ENCODE measurements at regions not wholly inside any gene's neighbourhood (a gene's known extent, or its start where the extent isn't known, plus 50 kb on each side); places are given as distances from the start of the nearest gene placed in this dataset.
"Not testable (repeated sequence)": the region's sequence is repeated elsewhere in the genome, so short reads cannot be mapped to it uniquely, and the experiment has no call there.

DNA sequence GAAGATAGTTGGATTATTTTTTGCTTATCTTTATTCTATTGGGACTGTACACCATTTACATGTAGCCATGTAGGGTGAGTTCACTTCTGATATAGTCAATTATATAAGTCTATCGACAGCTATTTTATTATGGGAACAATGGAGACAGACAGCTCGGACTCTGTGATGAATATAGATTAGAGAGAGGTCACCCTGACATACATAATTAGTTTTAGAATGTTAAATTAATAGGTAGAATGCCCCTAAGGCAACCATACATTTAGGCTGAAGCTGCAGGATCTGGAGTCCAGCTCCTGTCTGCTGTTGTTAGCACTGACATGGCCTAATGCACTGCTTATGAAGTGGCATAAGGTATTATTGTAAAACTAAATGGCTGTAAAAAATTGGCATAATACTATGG is 700.8 kb downstream of the MAT2B start:
- no peak for DNase-seq (ENCODE audit: low spot score)

GRCh38 chr5:164207646-164208045 is 702.2 kb downstream of the MAT2B start:
- DNase-seq (ENCODE audit: low spot score): no peak

DNA sequence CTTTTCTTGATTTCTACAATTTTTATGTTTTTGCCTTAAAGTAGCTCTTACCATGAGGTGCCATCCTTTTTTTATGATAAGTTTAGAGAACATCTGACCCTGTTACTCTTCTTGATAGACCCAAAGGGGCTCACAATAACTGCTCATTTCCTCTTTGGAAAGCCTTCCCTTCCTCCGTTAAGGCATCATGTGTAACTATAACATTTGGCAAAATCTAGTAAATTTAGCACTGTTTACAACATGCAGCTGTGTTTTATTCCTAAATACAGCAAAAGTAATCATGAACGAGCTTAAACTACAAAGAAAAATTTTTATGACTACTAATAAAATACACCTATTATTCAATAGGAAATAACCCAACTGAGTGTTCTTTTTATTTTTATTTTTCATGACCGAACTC is 705.1 kb downstream of the MAT2B start:
- no peak for DNase-seq (ENCODE audit: low spot score)

DNA sequence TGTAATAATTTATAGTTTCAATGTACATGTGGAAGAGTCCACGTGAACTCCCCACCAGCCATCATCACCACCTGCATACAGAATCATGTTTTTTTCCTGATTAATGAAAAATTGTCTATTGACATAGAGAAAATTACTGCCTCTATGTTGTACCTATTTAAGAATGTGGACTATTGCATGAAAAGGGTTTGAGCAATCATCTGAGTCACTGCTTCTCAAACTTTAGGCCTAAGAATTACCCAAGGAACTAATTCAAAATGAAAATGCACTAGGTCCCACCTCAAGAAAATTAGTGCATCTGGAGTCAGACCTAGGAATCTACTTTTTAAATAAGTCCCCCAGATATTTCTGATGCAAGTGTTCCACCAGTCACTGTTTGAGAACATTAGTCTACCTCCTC is 709.3 kb downstream of the MAT2B start:
- no peak for DNase-seq (ENCODE audit: low spot score)

- DNase-seq (ENCODE audit: low spot score): no peak
Observed at GRCh38 chr5:164217464-164217863, 712.0 kb downstream of the MAT2B start.

- DNase-seq (ENCODE audit: low spot score): no peak
Observed at GRCh38 chr5:164220522-164220921, 715.1 kb downstream of the MAT2B start.

DNA sequence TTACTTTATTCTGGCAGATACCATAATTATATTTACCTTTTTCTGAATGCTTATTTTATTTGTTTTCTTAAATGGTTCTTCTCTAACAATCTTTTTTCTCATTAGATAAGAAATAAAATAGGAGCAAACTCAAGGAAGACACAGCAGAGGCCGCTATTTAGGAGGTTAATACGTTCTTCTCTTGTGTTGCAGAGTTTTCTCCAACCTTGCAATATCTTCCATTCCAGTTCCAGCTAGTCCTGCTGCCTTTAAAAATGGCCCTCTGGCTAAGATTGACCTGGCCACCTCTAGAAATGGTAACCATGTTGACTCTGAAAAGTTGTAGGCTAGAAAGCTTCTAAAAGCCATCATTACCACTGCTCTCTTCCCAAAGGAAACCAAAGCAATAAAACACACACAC is 718.8 kb downstream of the MAT2B start:
- no peak for DNase-seq (ENCODE audit: low spot score)

DNA sequence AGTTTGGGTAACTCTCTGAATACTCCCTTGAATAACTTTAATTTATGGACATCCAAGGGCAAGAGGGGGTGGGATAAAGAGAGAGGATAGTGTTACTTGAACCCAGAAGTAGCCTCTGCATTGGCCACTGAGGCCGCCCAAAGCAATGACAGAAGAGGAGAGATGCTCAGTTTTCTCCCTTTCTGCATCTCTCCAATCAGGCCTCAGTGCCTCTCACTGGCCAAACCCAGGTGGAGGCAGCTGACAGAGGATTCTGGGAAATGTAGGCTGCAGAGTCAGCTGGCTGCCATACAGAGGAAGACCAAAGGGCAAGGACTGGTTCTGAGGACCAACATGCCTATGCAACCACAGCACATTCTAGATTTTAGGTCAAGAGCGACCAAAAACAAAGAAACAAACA is 719.4 kb downstream of the MAT2B start:
- no peak for DNase-seq (ENCODE audit: low spot score)

DNA sequence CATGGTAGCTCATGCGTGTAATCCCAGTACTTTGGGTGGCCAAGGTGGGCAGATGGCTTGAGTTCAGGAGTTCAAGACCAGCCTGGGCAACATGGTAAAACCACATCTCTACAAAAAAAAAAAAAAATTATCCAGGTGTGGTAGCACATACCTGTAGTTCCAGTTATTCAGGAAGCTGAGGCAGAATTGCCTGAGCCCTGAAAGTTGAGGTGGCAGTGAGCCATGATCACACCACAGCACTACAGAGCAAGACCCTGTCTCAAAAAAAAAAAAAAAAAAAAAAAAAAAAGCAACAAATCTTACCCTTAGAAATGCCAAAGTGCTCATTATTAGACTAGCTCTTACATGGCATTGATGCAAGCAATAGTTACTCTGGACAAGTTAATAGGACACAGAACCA is 724.9 kb downstream of the MAT2B start:
- no peak for DNase-seq (ENCODE audit: low spot score)

DNA sequence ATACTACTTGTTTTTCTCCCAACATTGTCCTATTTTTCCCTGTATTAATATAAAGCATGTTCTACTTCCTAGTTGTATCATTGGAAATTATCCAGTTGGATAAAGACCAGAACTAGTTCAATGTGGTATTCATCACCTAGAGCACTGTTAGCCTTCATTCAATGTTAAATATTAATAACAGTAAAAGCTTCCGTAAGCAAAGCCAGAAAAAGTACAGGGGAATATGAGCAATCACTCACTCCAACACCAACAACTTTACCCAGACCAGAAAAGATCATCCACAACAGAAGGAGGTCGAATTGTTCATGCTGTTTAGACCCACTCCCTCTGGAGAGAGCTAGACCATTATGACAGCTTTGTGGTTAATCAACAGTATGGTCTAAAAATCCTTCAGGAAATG is 728.4 kb downstream of the MAT2B start:
- no peak for DNase-seq (ENCODE audit: low spot score)

- no peak for DNase-seq (ENCODE audit: low spot score)
Observed at GRCh38 chr5:164234321-164234720, 728.9 kb downstream of the MAT2B start.

- DNase-seq (ENCODE audit: low spot score): no peak
Observed at GRCh38 chr5:164235300-164235891, 730.0 kb downstream of the MAT2B start.

- DNase-seq (ENCODE audit: low spot score): no peak
Observed at GRCh38 chr5:164237486-164237885, 732.1 kb downstream of the MAT2B start.

- DNase-seq (ENCODE audit: low spot score): not testable (repeated sequence)
Observed at GRCh38 chr5:164251781-164252180, 746.4 kb downstream of the MAT2B start.

- no peak for DNase-seq (ENCODE audit: low spot score)
Observed at GRCh38 chr5:164253764-164254163, 748.3 kb downstream of the MAT2B start.

DNA sequence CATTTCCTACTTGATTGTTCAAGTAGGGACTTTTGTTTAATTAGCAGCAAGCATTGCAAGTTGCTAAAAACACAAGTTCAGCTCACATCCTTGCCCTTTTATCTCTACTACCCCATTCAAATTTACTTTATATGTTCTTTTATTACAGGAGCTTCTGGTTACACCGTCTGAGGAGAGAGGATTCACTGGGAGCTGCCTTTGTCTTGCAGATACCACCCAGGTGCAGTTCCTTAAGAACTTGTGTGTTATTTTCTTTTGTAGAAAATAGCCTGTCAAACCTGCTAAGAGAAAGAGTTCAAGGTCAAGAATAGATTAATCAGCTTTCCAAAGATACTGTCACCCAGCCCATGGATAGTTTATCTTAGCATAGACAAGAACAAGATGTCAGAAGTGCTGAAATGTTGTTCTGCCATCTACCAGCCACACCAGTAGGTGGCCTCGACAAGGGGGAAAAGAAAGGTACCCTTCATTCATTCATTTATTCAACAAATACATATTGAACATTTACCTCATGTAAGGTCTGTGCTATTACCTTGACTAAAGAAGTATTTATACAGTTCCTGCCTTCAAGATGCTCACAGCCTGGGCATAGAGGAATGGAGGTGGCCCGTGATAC is 750.3 kb downstream of the MAT2B start:
- no peak for DNase-seq (ENCODE audit: low spot score)

GRCh38 chr5:164256351-164256750 is 750.9 kb downstream of the MAT2B start:
- DNase-seq (ENCODE audit: low spot score): no peak

GRCh38 chr5:164256954-164257353 is 751.5 kb downstream of the MAT2B start:
- no peak for DNase-seq (ENCODE audit: low spot score)

DNA sequence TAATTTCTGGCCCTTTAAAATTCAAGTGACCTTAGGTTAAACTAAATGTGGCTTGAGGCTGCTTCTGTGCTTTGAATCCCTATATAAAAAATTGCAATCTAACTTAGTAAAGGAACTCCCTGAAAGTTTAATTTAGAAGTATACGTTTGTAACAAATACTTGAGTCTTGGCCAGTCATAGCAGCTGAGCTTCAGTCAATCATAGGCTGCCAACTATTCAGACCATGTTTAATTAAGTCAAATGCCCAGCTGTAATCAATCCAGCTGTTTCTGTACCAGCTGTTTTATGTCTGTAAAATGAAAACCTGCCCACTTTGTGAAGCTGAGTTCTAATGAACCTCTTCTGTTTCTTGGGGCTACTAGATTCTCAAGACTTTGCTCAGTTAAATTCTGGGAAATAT is 760.1 kb downstream of the MAT2B start:
- DNase-seq (ENCODE audit: low spot score): no peak

GRCh38 chr5:164266571-164266970 is 761.2 kb downstream of the MAT2B start:
- DNase-seq (ENCODE audit: low spot score): no peak

DNA sequence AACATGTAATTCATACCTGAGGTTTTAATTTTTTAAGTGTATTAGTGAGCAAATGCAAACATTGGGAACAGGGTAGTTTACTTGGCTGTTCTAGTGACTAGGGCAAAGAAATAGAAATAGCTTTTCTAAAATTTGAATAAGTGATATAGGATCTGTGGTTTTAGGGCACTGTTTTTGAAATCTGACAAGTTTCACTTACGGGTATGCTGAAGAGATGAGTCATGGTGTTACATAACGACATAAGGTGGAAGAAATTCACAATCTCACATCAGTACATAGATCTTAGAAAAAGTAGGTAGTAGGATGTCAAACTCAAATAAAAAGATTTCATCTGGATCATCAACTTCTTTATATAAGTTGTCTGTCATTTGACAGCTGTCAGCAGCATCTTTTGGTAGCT is 772.3 kb downstream of the MAT2B start:
- no peak for DNase-seq (ENCODE audit: low spot score)

- no peak for DNase-seq (ENCODE audit: low spot score)
Observed at GRCh38 chr5:164289526-164289925, 784.1 kb downstream of the MAT2B start.

- no peak for DNase-seq (ENCODE audit: low spot score)
Observed at GRCh38 chr5:164296603-164297080, 791.2 kb downstream of the MAT2B start.

GRCh38 chr5:164298165-164298564 is 792.7 kb downstream of the MAT2B start:
- DNase-seq (ENCODE audit: low spot score): no peak
